Astrocyte (in vitro differentiated cells and primary cell): ENCODE measurements at regions not wholly inside any gene's neighbourhood (a gene's known extent, or its start where the extent isn't known, plus 50 kb on each side); places are given as distances from the start of the nearest gene placed in this dataset.

Experiments used
- EZH2 ChIP-seq: IDR thresholded peaks from 2 replicates; pipeline ENCODE4 v1.6.1; 2012; ENCODE audit warnings: mild to moderate bottlenecking, low read length, inconsistent platforms; ENCODE audit not compliant: insufficient read depth
- TF ChIP-seq, protein P1 (sequence below): IDR thresholded peaks from 2 replicates; pipeline ENCODE4 v1.5.1; 2011; ENCODE audit warnings: low read depth, mild to moderate bottlenecking, inconsistent platforms, low read length, moderate library complexity; ENCODE audit not compliant: insufficient read depth

DNA sequence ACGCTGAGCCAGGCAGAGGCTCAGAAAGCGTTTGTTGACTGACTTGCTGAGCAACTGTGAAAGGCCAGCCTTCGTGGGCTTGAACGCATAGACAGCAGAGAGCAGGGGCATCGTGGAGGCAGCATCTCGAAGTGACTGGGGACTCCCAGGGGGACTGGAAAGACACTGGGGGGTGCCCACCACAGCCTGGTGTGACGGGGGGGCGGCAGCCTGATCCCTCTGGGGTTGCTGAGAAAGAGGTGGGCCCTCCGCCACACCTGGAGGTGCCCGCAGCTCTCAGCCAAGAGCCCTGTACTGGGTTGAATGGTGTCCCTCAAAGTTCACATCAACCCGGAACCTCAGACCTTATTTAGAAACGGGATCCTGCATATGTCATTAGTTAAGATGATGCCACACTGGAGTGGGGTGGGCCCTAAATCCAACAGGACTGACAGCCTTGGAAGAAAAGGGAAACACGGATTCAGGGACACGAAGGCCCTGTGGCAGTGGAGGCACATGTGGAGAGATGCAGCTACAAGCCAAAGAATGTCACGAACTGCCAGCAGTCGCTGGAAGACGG lies 84.6 kb downstream of the RFLNA start:
- TF ChIP-seq, protein P1, sequence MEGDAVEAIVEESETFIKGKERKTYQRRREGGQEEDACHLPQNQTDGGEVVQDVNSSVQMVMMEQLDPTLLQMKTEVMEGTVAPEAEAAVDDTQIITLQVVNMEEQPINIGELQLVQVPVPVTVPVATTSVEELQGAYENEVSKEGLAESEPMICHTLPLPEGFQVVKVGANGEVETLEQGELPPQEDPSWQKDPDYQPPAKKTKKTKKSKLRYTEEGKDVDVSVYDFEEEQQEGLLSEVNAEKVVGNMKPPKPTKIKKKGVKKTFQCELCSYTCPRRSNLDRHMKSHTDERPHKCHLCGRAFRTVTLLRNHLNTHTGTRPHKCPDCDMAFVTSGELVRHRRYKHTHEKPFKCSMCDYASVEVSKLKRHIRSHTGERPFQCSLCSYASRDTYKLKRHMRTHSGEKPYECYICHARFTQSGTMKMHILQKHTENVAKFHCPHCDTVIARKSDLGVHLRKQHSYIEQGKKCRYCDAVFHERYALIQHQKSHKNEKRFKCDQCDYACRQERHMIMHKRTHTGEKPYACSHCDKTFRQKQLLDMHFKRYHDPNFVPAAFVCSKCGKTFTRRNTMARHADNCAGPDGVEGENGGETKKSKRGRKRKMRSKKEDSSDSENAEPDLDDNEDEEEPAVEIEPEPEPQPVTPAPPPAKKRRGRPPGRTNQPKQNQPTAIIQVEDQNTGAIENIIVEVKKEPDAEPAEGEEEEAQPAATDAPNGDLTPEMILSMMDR = no peak
- no peak for TF ChIP-seq EZH2
